ENCODE measurements at regions not wholly inside any gene's neighbourhood (a gene's known extent, or its start where the extent isn't known, plus 50 kb on each side); places are given as distances from the start of the nearest gene placed in this dataset.

GRCh38 chr11:95577716-95578460 is 211.7 kb downstream of the FAM76B start:
- no peaks in the 10 kb centered on the region for H3K9me3 ChIP-seq (ENCODE audit: low read depth, low read length, poor library complexity, severe bottlenecking)
- H3K27me3 ChIP-seq (replicated peaks; ENCODE audit: insufficient read depth, low read depth, low read length, poor library complexity): no peaks in the 10 kb centered on the region
- TF ChIP-seq EZH2 (IDR thresholded peaks at IDR 0.05; ENCODE audit: borderline replicate concordance, low read depth, low read length, poor library complexity, severe bottlenecking) (no peak), CTCF (conservative IDR thresholded peaks at IDR 0.05; ENCODE audit: low read depth, low read length) (no peak)
- intact Hi-C loops (cut with micrococcal nuclease; ENCODE audit: unreplicated experiment): no loop called here
- BruUV-seq (replicated peaks): no TSS peak
- ChIA-PET POLR2A (ENCODE audit: low non-redundant PET) (no interaction called here), CTCF (no interaction called here)
- no peak for DNase-seq (ENCODE audit: low spot score)
- H3K36me3 ChIP-seq (ENCODE audit: insufficient read depth, low read length, poor library complexity, severe bottlenecking): no peaks in the 10 kb centered on the region
- H3K4me1 ChIP-seq (ENCODE audit: insufficient read depth, low read length, poor library complexity, severe bottlenecking): no peaks in the 10 kb centered on the region
- no peak overlapping the region for H3K27ac ChIP-seq (ENCODE audit: low read depth, low read length, poor library complexity, severe bottlenecking)
- H3K4me3 ChIP-seq (ENCODE audit: low read depth, low read length, poor library complexity, severe bottlenecking): no peak overlapping the region

GRCh38 chr11:95576146-95576845 is 213.3 kb downstream of the FAM76B start:
- TF ChIP-seq CTCF (conservative IDR thresholded peaks at IDR 0.05; ENCODE audit: low read depth, low read length) (no peak), EZH2 (IDR thresholded peaks at IDR 0.05; ENCODE audit: borderline replicate concordance, low read depth, low read length, poor library complexity, severe bottlenecking) (no peak)
- no TSS peak for BruUV-seq (replicated peaks)
- no peaks in the 10 kb centered on the region for H3K27me3 ChIP-seq (replicated peaks; ENCODE audit: insufficient read depth, low read depth, low read length, poor library complexity)
- no peaks in the 10 kb centered on the region for H3K9me3 ChIP-seq (ENCODE audit: low read depth, low read length, poor library complexity, severe bottlenecking)
- no peak overlapping the region for H3K27ac ChIP-seq (ENCODE audit: low read depth, low read length, poor library complexity, severe bottlenecking)
- POLR2A ChIA-PET (ENCODE audit: low non-redundant PET): no interaction called here
- no peaks in the 10 kb centered on the region for H3K36me3 ChIP-seq (ENCODE audit: insufficient read depth, low read length, poor library complexity, severe bottlenecking)
- H3K4me1 ChIP-seq (ENCODE audit: insufficient read depth, low read length, poor library complexity, severe bottlenecking): no peaks in the 10 kb centered on the region
- DNase-seq (ENCODE audit: low spot score): no peak
- no peak overlapping the region for H3K4me3 ChIP-seq (ENCODE audit: low read depth, low read length, poor library complexity, severe bottlenecking)
- intact Hi-C loops (cut with micrococcal nuclease; ENCODE audit: unreplicated experiment): no loop called here
- CTCF ChIA-PET: no interaction called here

- TF ChIP-seq EZH2 (IDR thresholded peaks at IDR 0.05; ENCODE audit: borderline replicate concordance, low read depth, low read length, poor library complexity, severe bottlenecking) (no peak), CTCF (conservative IDR thresholded peaks at IDR 0.05; ENCODE audit: low read depth, low read length) (no peak)
- ChIA-PET POLR2A (ENCODE audit: low non-redundant PET) (no interaction called here), CTCF (no interaction called here)
- no peaks in the 10 kb centered on the region for H3K4me1 ChIP-seq (ENCODE audit: insufficient read depth, low read length, poor library complexity, severe bottlenecking)
- H3K4me3 ChIP-seq (ENCODE audit: low read depth, low read length, poor library complexity, severe bottlenecking): no peak overlapping the region
- no peaks in the 10 kb centered on the region for H3K36me3 ChIP-seq (ENCODE audit: insufficient read depth, low read length, poor library complexity, severe bottlenecking)
- no peaks in the 10 kb centered on the region for H3K9me3 ChIP-seq (ENCODE audit: low read depth, low read length, poor library complexity, severe bottlenecking)
- no peaks in the 10 kb centered on the region for H3K27me3 ChIP-seq (replicated peaks; ENCODE audit: insufficient read depth, low read depth, low read length, poor library complexity)
- no peak overlapping the region for H3K27ac ChIP-seq (ENCODE audit: low read depth, low read length, poor library complexity, severe bottlenecking)
- intact Hi-C loops (cut with micrococcal nuclease; ENCODE audit: unreplicated experiment): no loop called here
- DNase-seq (ENCODE audit: low spot score): no peak
- no TSS peak for BruUV-seq (replicated peaks)
These were observed 214.1 kb downstream of the FAM76B start for GRCh38 chr11:95575517-95575916.

Measured in A673 (cell line).